Keratinocyte (primary cell): ENCODE measurements at regions not wholly inside any gene's neighbourhood (a gene's known extent, or its start where the extent isn't known, plus 50 kb on each side); places are given as distances from the start of the nearest gene placed in this dataset.

Experiments used
- CTCF ChIP-seq, 3 experiments: IDR thresholded peaks in 1 of 3; conservative IDR thresholded peaks in 1 of 3; optimal IDR thresholded peaks in 1 of 3; 2 replicates in 2 of 3; 3 replicates in 1 of 3; pipeline versions ENCODE3 to v1.5.1; 2011; ENCODE audit warnings: low read length in 3 of 3, mild to moderate bottlenecking in 3 of 3, moderate library complexity in 2 of 3, control low read depth in 1 of 3, inconsistent platforms in 1 of 3; ENCODE audit not compliant: insufficient read depth in 2 of 3; ENCODE audit errors: extremely low read depth in 1 of 3
- EZH2 ChIP-seq: IDR thresholded peaks from one replicate; pipeline ENCODE4 v1.6.1; 2012; ENCODE audit warnings: inconsistent platforms, mild to moderate bottlenecking, low read length, moderate library complexity

DNA sequence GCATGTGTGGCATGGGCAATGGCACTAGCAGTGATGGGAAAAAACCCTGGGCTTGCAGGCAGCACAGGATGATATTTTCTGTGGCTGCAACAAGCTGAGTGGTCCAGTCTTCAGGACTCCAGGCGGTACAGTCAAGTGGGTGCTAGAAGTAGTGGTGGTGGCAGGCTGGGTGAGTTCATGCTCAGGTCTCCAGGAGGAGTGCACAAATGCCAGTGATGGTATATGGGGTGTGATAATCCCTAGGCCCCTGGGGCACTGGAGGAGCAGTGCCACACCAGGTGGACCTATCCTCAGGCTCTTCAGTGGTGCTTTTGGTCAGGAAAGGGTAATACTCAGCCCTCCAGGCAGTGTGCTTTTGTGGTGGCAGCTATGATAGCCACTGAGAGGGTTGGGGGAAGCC lies 496.4 kb downstream of the PRR16 start:
- TF ChIP-seq CTCF (optimal IDR thresholded peaks at IDR 0.05 in 1 of 3, IDR thresholded peaks at IDR 0.05 in 1 of 3, conservative IDR thresholded peaks at IDR 0.05 in 1 of 3; ENCODE audit: extremely low read depth in 1 of 3, insufficient read depth in 2 of 3, low read length in 3 of 3) (no peak), EZH2 (no peak)
